ENCODE measurements at regions not wholly inside any gene's neighbourhood (a gene's known extent, or its start where the extent isn't known, plus 50 kb on each side); places are given as distances from the start of the nearest gene placed in this dataset.
"Not testable (repeated sequence)": the region's sequence is repeated elsewhere in the genome, so short reads cannot be mapped to it uniquely, and the experiment has no call there.

GRCh38 chr4:19230906-19231545 is 1020.7 kb upstream of the SLIT2 start:
- no peak for DNase-seq (ENCODE audit: low read depth in 3 of 3)

- DNase-seq (ENCODE audit: low read depth in 3 of 3) = no peak
Measured at GRCh38 chr4:19227701-19228100, 1024.0 kb upstream of the SLIT2 start.

GRCh38 chr4:19224820-19225219 is 1026.9 kb upstream of the SLIT2 start:
- no peak for DNase-seq (ENCODE audit: low read depth in 3 of 3)

- DNase-seq (ENCODE audit: low read depth in 3 of 3) = no peak
Measured at GRCh38 chr4:19216476-19216875, 1035.2 kb upstream of the SLIT2 start.

- DNase-seq (ENCODE audit: low read depth in 3 of 3) = no peak
Measured at GRCh38 chr4:19214591-19215186, 1037.0 kb upstream of the SLIT2 start.

- no peak for DNase-seq (ENCODE audit: low read depth in 3 of 3)
Measured at GRCh38 chr4:19213388-19213787, 1038.3 kb upstream of the SLIT2 start.

GRCh38 chr4:19205853-19206252 is 1045.9 kb upstream of the SLIT2 start:
- DNase-seq (ENCODE audit: low read depth in 3 of 3) = no peak

GRCh38 chr4:19197838-19198237 is 1053.9 kb upstream of the SLIT2 start:
- not testable (repeated sequence) for DNase-seq (ENCODE audit: low read depth in 3 of 3)

GRCh38 chr4:19195696-19196095 is 1056.0 kb upstream of the SLIT2 start:
- DNase-seq (ENCODE audit: low read depth in 3 of 3) = no peak

- no peak for DNase-seq (ENCODE audit: low read depth in 3 of 3)
Measured at GRCh38 chr4:19194672-19195071, 1057.0 kb upstream of the SLIT2 start.

- no peak for DNase-seq (ENCODE audit: low read depth in 3 of 3)
Measured at GRCh38 chr4:19193274-19193981, 1058.3 kb upstream of the SLIT2 start.

GRCh38 chr4:19191979-19192650 is 1059.6 kb upstream of the SLIT2 start:
- no peak for DNase-seq (ENCODE audit: low read depth in 3 of 3)

- DNase-seq (ENCODE audit: low read depth in 3 of 3) = no peak
Measured at GRCh38 chr4:19187691-19188090, 1064.0 kb upstream of the SLIT2 start.

- no peak for DNase-seq (ENCODE audit: low read depth in 3 of 3)
Measured at GRCh38 chr4:19187096-19187495, 1064.6 kb upstream of the SLIT2 start.

GRCh38 chr4:19181631-19182030 is 1070.1 kb upstream of the SLIT2 start:
- not testable (repeated sequence) for DNase-seq (ENCODE audit: low read depth in 3 of 3)

GRCh38 chr4:19178835-19179234 is 1072.9 kb upstream of the SLIT2 start:
- DNase-seq (ENCODE audit: low read depth in 3 of 3) = no peak

GRCh38 chr4:19177616-19178015 is 1074.1 kb upstream of the SLIT2 start:
- no peak for DNase-seq (ENCODE audit: low read depth in 3 of 3)

- no peak for DNase-seq (ENCODE audit: low read depth in 3 of 3)
Measured at GRCh38 chr4:19171832-19172231, 1079.9 kb upstream of the SLIT2 start.

- DNase-seq (ENCODE audit: low read depth in 3 of 3) = no peak
Measured at GRCh38 chr4:19167311-19167710, 1084.4 kb upstream of the SLIT2 start.

GRCh38 chr4:19164334-19164733 is 1087.4 kb upstream of the SLIT2 start:
- DNase-seq (ENCODE audit: low read depth in 3 of 3) = no peak

- no peak for DNase-seq (ENCODE audit: low read depth in 3 of 3)
Measured at GRCh38 chr4:19159874-19160273, 1091.8 kb upstream of the SLIT2 start.

- no peak for DNase-seq (ENCODE audit: low read depth in 3 of 3)
Measured at GRCh38 chr4:19158107-19158809, 1093.4 kb upstream of the SLIT2 start.
